ENCODE measurements at regions not wholly inside any gene's neighbourhood (a gene's known extent, or its start where the extent isn't known, plus 50 kb on each side); places are given as distances from the start of the nearest gene placed in this dataset.

GRCh38 chr15:79640206-79640605 is 208.1 kb downstream of the MINAR1 start:
- no peaks in the 10 kb centered on the region for H3K79me2 ChIP-seq (ENCODE audit: insufficient read depth, low read depth, low read length)
- intact Hi-C loops (cut with micrococcal nuclease; ENCODE audit: unreplicated experiment): no loop called here
- H3K9me2 ChIP-seq (ENCODE audit: insufficient read depth, low read length): no peaks in the 10 kb centered on the region
- H3K36me3 ChIP-seq (ENCODE audit: insufficient read depth, low read length): no peaks in the 10 kb centered on the region
- no peak overlapping the region for H3K4me3 ChIP-seq (ENCODE audit: low read depth, low read length, poor library complexity, severe bottlenecking)
- no peak overlapping the region for H3K27ac ChIP-seq (ENCODE audit: low read depth, low read length, poor library complexity, severe bottlenecking)
- no peaks in the 10 kb centered on the region for H3K9me3 ChIP-seq (ENCODE audit: low read length)
- H2AFZ ChIP-seq (ENCODE audit: low read length): no peak overlapping the region
- BruUV-seq (replicated peaks): no TSS peak
- H4K20me1 ChIP-seq (ENCODE audit: insufficient read depth, low read length): no peaks in the 10 kb centered on the region
- no peak for DNase-seq (ENCODE audit: low spot score)
- H3K4me1 ChIP-seq (ENCODE audit: insufficient read depth, low read length, poor library complexity, severe bottlenecking): no peaks in the 10 kb centered on the region
- TF ChIP-seq EZH2phosphoT487 (IDR thresholded peaks at IDR 0.05; ENCODE audit: borderline replicate concordance, low read depth, low read length) (no peak), CTCF (conservative IDR thresholded peaks at IDR 0.05; ENCODE audit: low read length) (no peak)
- ChIA-PET CTCF (ENCODE audit: unreplicated experiment) (no interaction called here), POLR2A (interaction anchor here (1.0 to 1.1 kb wide), 2 partner anchors 11 to 192 kb away, joined by 3 to 4 read pairs; no protein-coding TSS in a partner anchor)
- H3K4me2 ChIP-seq (ENCODE audit: low read length): no peak overlapping the region

DNA sequence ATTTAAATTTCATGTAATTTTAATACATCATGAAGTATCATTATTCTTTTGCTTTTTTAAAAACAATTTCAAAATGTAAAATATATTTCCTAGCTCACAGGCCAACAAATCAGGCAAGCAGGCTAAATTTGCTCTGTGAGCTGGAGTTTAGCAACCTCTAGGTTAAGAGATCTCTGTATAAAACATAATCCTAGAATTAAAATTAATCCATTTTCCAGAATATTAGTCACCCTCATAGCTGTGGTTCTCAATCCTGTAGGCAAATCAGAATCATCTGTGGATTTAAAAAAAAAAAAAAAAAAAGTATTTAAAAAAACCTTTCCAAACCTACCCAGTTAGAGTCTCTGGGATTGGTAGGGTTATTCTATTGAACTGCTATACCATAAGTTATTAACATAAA is 209.7 kb downstream of the MINAR1 start:
- intact Hi-C loops (cut with micrococcal nuclease; ENCODE audit: unreplicated experiment): no loop called here

More for the DNA sequence above, 209.7 kb downstream of the MINAR1 start:
- H3K9me3 ChIP-seq (ENCODE audit: low read length): no peaks in the 10 kb centered on the region
- H3K36me3 ChIP-seq (ENCODE audit: insufficient read depth, low read length): no peaks in the 10 kb centered on the region
- H3K27ac ChIP-seq (ENCODE audit: low read depth, low read length, poor library complexity, severe bottlenecking): no peak overlapping the region
- no peaks in the 10 kb centered on the region for H3K79me2 ChIP-seq (ENCODE audit: insufficient read depth, low read depth, low read length)
- no peak overlapping the region for H2AFZ ChIP-seq (ENCODE audit: low read length)
- POLR2A ChIA-PET: interaction anchor here (1.0 to 1.2 kb wide), 2 partner anchors 8 to 35 kb away, joined by 3 to 6 read pairs; no protein-coding TSS in a partner anchor
- H4K20me1 ChIP-seq (ENCODE audit: insufficient read depth, low read length): no peaks in the 10 kb centered on the region
- CTCF ChIA-PET (ENCODE audit: unreplicated experiment): interaction anchor here (0.7 kb wide), 1 partner anchor 1134 kb away, joined by 3 read pairs; no protein-coding TSS in a partner anchor
- no peak for DNase-seq (ENCODE audit: low spot score)
- H3K4me2 ChIP-seq (ENCODE audit: low read length): no peak overlapping the region
- TF ChIP-seq EZH2phosphoT487 (IDR thresholded peaks at IDR 0.05; ENCODE audit: borderline replicate concordance, low read depth, low read length) (no peak), CTCF (conservative IDR thresholded peaks at IDR 0.05; ENCODE audit: low read length) (no peak)
- no peak overlapping the region for H3K4me3 ChIP-seq (ENCODE audit: low read depth, low read length, poor library complexity, severe bottlenecking)
- no TSS peak for BruUV-seq (replicated peaks)
- no peaks in the 10 kb centered on the region for H3K4me1 ChIP-seq (ENCODE audit: insufficient read depth, low read length, poor library complexity, severe bottlenecking)
- no peaks in the 10 kb centered on the region for H3K9me2 ChIP-seq (ENCODE audit: insufficient read depth, low read length)
